ENCODE measurements at regions not wholly inside any gene's neighbourhood (a gene's known extent, or its start where the extent isn't known, plus 50 kb on each side); places are given as distances from the start of the nearest gene placed in this dataset.

DNA sequence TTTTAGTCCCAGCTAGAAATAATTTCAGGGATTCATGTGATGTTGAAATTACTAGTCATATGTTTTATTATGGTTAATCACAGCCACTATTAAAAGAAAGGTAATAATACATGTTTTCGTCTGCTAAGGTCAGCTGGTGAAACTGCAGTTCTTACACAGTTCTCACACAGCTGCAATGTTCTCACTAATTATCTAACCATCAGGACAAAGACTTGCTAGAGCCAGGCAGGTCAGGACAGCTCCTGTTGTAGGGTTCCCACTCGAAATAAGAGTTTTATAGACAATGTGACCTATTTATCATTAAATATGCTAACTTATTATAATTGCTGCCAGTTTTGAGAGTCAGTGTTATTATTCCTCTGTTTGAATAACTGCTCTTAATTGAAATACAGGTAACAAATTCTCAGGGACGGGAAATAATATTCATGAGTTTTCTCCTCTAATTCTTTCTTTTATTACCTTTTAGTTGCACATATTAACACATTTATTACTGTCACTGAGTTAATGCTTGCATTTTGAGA, 97.9 kb downstream of the GJA1 start:
- TF ChIP-seq POLR2AphosphoS5 (IDR thresholded peaks at IDR 0.05; ENCODE audit: low read depth, low read length) (no peak), SIN3A (IDR thresholded peaks at IDR 0.05; ENCODE audit: borderline replicate concordance, insufficient read depth, low read length) (no peak)
- TF ChIP-seq, protein P1, sequence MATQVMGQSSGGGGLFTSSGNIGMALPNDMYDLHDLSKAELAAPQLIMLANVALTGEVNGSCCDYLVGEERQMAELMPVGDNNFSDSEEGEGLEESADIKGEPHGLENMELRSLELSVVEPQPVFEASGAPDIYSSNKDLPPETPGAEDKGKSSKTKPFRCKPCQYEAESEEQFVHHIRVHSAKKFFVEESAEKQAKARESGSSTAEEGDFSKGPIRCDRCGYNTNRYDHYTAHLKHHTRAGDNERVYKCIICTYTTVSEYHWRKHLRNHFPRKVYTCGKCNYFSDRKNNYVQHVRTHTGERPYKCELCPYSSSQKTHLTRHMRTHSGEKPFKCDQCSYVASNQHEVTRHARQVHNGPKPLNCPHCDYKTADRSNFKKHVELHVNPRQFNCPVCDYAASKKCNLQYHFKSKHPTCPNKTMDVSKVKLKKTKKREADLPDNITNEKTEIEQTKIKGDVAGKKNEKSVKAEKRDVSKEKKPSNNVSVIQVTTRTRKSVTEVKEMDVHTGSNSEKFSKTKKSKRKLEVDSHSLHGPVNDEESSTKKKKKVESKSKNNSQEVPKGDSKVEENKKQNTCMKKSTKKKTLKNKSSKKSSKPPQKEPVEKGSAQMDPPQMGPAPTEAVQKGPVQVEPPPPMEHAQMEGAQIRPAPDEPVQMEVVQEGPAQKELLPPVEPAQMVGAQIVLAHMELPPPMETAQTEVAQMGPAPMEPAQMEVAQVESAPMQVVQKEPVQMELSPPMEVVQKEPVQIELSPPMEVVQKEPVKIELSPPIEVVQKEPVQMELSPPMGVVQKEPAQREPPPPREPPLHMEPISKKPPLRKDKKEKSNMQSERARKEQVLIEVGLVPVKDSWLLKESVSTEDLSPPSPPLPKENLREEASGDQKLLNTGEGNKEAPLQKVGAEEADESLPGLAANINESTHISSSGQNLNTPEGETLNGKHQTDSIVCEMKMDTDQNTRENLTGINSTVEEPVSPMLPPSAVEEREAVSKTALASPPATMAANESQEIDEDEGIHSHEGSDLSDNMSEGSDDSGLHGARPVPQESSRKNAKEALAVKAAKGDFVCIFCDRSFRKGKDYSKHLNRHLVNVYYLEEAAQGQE (IDR thresholded peaks at IDR 0.05; ENCODE audit: insufficient read depth in 1 of 2, low read depth in 2 of 2, low read length in 2 of 2), result no peak

Measured in PFSK-1 (cell line).